ENCODE measurements at regions not wholly inside any gene's neighbourhood (a gene's known extent, or its start where the extent isn't known, plus 50 kb on each side); places are given as distances from the start of the nearest gene placed in this dataset.

DNA sequence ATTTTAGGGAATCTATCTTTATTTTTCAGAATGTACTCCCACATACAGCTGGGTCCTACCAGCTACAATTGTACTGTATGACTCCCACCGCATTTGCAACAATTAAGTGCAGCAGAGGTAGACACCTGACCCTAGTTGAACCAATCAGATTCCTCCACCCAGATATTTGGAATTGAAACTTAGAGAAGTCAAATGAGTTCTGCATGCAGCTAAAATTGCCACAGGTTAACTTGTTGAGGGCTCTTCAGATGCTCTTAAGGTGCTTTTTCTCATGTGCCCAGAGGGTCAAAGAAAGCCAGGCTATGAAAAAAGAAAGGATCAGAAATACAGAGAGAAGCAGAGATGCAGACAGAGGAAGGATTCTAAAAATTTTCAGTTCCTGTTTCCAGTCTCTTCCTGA lies 68.0 kb upstream of the TES start:
- Histone ChIP-seq H3K27ac (ENCODE audit: low read depth in 1 of 2, low read length in 2 of 2) (no peak overlapping the region), H3K27me3 (ENCODE audit: control insufficient read depth in 2 of 2, insufficient read depth in 2 of 2, low read length in 2 of 2) (no peaks in the 10 kb centered on the region), H3K4me1 (ENCODE audit: control insufficient read depth in 1 of 2, insufficient read depth in 2 of 2, low read length in 2 of 2) (peaks cover 9 to 10% of the 10 kb centered on the region in 2 donors), H4K20me1 (ENCODE audit: insufficient read depth, low read length) (no peaks in the 10 kb centered on the region), H2AFZ (ENCODE audit: insufficient read depth, low read depth, low read length, poor library complexity, severe bottlenecking) (no peak overlapping the region), H3K4me3 (replicated peaks in 1 of 3; ENCODE audit: low read depth in 2 of 3, low read length in 3 of 3) (no peak overlapping the region), H3K36me3 (replicated peaks in 1 of 2; ENCODE audit: control insufficient read depth in 1 of 2, insufficient read depth in 2 of 2, low read length in 2 of 2) (no peaks in the 10 kb centered on the region), H3K4me2 (replicated peaks; ENCODE audit: extremely low read depth, low read length, poor library complexity, severe bottlenecking) (peak overlapping the region; percentile 14), H3K9ac (ENCODE audit: insufficient read depth, low read length, poor library complexity, severe bottlenecking) (no peak overlapping the region), H3K79me2 (ENCODE audit: insufficient read depth, low read length) (no peaks in the 10 kb centered on the region), H3K9me3 (replicated peaks in 1 of 2; ENCODE audit: control insufficient read depth in 1 of 2, insufficient read depth in 1 of 2, low read length in 2 of 2) (no peaks in the 10 kb centered on the region)
- H3K4me3 Mint-ChIP-seq: peak overlapping the region in 1 of 2 donors; percentile 68
- H3K27ac Mint-ChIP-seq: no peak overlapping the region
- no peaks in the 10 kb centered on the region for H3K9me3 Mint-ChIP-seq
- no peaks in the 10 kb centered on the region for H3K36me3 Mint-ChIP-seq
- no peak for TF ChIP-seq CTCF (IDR thresholded peaks at IDR 0.05)
- no CpG with 5 or more reads among the region's 1 CpG for WGBS (ENCODE audit: insufficient coverage)
- intact Hi-C loops (cut with micrococcal nuclease): no loop called here
- H3K4me1 Mint-ChIP-seq: peaks cover 16% of the 10 kb centered on the region
- DNase-seq: peak in 1 of 3 donors; percentile 15
- peaks cover 0 to 1% (median 0%) of the 10 kb centered on the region in 3 donors for H3K27me3 Mint-ChIP-seq (ENCODE audit: low read depth in 3 of 3)

DNA sequence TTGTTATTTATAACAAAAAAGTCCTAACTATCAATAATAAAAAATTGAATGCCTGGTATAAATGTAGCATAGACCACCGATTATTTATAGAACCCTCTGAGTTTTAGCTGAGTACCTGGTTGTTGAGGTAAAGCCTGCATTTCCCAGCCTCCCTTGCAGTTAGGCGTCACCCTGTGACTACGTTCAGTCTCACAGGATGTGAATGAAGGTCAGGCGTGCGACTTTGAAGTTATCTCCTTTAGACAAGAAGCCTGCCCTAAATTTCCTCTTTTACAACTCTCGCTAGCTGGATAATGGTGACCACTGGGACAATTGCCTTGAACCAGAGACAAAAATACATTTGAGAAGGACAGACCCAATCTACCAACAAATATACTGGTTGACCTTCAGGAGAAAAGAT lies 67.5 kb upstream of the TES start:
- Mint-ChIP-seq H3K4me1 (peaks cover 17% of the 10 kb centered on the region), H3K27ac (peak overlapping the region in 1 of 7 donors; percentile 38), H3K4me3 (peak overlapping the region in 1 of 2 donors; percentile 0), H3K36me3 (no peaks in the 10 kb centered on the region), H3K27me3 (ENCODE audit: low read depth in 3 of 3) (peaks cover 0 to 1% (median 0%) of the 10 kb centered on the region in 3 donors), H3K9me3 (no peaks in the 10 kb centered on the region)
- Histone ChIP-seq H3K4me1 (ENCODE audit: control insufficient read depth in 1 of 2, insufficient read depth in 2 of 2, low read length in 2 of 2) (peaks cover 9 to 10% of the 10 kb centered on the region in 2 donors), H4K20me1 (ENCODE audit: insufficient read depth, low read length) (no peaks in the 10 kb centered on the region), H3K4me2 (replicated peaks; ENCODE audit: extremely low read depth, low read length, poor library complexity, severe bottlenecking) (peak overlapping the region; percentile 14), H3K36me3 (replicated peaks in 1 of 2; ENCODE audit: control insufficient read depth in 1 of 2, insufficient read depth in 2 of 2, low read length in 2 of 2) (no peaks in the 10 kb centered on the region), H3K27me3 (ENCODE audit: control insufficient read depth in 2 of 2, insufficient read depth in 2 of 2, low read length in 2 of 2) (no peaks in the 10 kb centered on the region), H3K9ac (ENCODE audit: insufficient read depth, low read length, poor library complexity, severe bottlenecking) (no peak overlapping the region), H3K9me3 (replicated peaks in 1 of 2; ENCODE audit: control insufficient read depth in 1 of 2, insufficient read depth in 1 of 2, low read length in 2 of 2) (no peaks in the 10 kb centered on the region), H3K4me3 (replicated peaks in 1 of 3; ENCODE audit: low read depth in 2 of 3, low read length in 3 of 3) (no peak overlapping the region), H3K79me2 (ENCODE audit: insufficient read depth, low read length) (no peaks in the 10 kb centered on the region), H3K27ac (ENCODE audit: low read depth in 1 of 2, low read length in 2 of 2) (no peak overlapping the region), H2AFZ (ENCODE audit: insufficient read depth, low read depth, low read length, poor library complexity, severe bottlenecking) (no peak overlapping the region)
- 33% methylated on average over 1 of the region's 6 CpGs for WGBS (ENCODE audit: insufficient coverage)
- no peak for TF ChIP-seq CTCF (IDR thresholded peaks at IDR 0.05)
- intact Hi-C loops (cut with micrococcal nuclease): no loop called here
- no peak for DNase-seq
